NB4 (cell line): ENCODE measurements at regions not wholly inside any gene's neighbourhood (a gene's known extent, or its start where the extent isn't known, plus 50 kb on each side); places are given as distances from the start of the nearest gene placed in this dataset.

Experiments
- CTCF ChIP-seq: IDR thresholded peaks from one replicate; pipeline ENCODE4 v1.5.1; 2012; ENCODE audit warnings: low read depth, low read length
- MAX ChIP-seq: IDR thresholded peaks from 2 replicates; pipeline ENCODE4 v1.6.1; 2011; ENCODE audit warnings: low read depth, low read length
- MYC ChIP-seq: IDR thresholded peaks from 2 replicates; pipeline ENCODE4 v1.6.1; 2011; ENCODE audit warnings: low read depth, low read length
- POLR2A ChIP-seq: IDR thresholded peaks from 2 replicates; pipeline ENCODE4 v1.6.1; 2011; ENCODE audit warnings: mild to moderate bottlenecking; ENCODE audit not compliant: insufficient read length; ENCODE audit errors: extremely low read depth

GRCh38 chr3:98702166-98702565 lies 61.0 kb upstream of the ST3GAL6 start:
- TF ChIP-seq CTCF (no peak), POLR2A (no peak), MAX (no peak), MYC (no peak)
